WTC11 (cell line): ENCODE measurements at regions not wholly inside any gene's neighbourhood (a gene's known extent, or its start where the extent isn't known, plus 50 kb on each side); places are given as distances from the start of the nearest gene placed in this dataset.

Experiments
- TEAD4 ChIP-seq: sonication (generic); formaldehyde crosslinking; IDR thresholded peaks from 2 replicates; pipeline ENCODE4 v1.8.0; 2022; ENCODE audit warnings: mild to moderate bottlenecking, missing genetic modification reagents
- TP53 ChIP-seq: sonication (generic); formaldehyde crosslinking; IDR thresholded peaks from 2 replicates; pipeline ENCODE4 v1.8.1; 2023; ENCODE audit warnings: mild to moderate bottlenecking, missing genetic modification reagents
- ZNF121 ChIP-seq: sonication (generic); formaldehyde crosslinking; IDR thresholded peaks from 2 replicates; pipeline ENCODE4 v1.8.0; 2023; ENCODE audit warnings: missing genetic modification reagents
- ZNF138 ChIP-seq: sonication (generic); formaldehyde crosslinking; conservative IDR thresholded peaks from 2 replicates; pipeline ENCODE4 v1.8.1; 2022; ENCODE audit warnings: mild to moderate bottlenecking, moderate library complexity, missing genetic modification reagents
- ZNF232 ChIP-seq: sonication (generic); formaldehyde crosslinking; IDR thresholded peaks from 2 replicates; pipeline ENCODE4 v1.8.0; 2022; ENCODE audit warnings: mild to moderate bottlenecking, missing genetic modification reagents
- ZNF317 ChIP-seq: sonication (generic); formaldehyde crosslinking; IDR thresholded peaks from 2 replicates; pipeline ENCODE4 v1.8.1; 2023; ENCODE audit warnings: low read depth, mild to moderate bottlenecking, moderate library complexity, missing genetic modification reagents, borderline replicate concordance
- ZNF416 ChIP-seq: fragments of 250-450 bp; sonication (Bioruptor Pico); IDR thresholded peaks from 2 replicates; pipeline ENCODE4 v1.9.0; 2021; ENCODE audit warnings: mild to moderate bottlenecking, inconsistent platforms
- TF ChIP-seq, protein P1 (sequence below): sonication (generic); formaldehyde crosslinking; IDR thresholded peaks from 2 replicates; pipeline ENCODE4 v1.8.1; 2022; ENCODE audit warnings: missing genetic modification reagents, borderline replicate concordance
- TF ChIP-seq, protein P2 (sequence below): fragments of 250-450 bp; sonication (Bioruptor Pico); IDR thresholded peaks from 2 replicates; pipeline ENCODE4 v1.8.0; 2021; ENCODE audit warnings: mild to moderate bottlenecking
- TF ChIP-seq, protein P3 (sequence below): fragments of 200-600 bp; IDR thresholded peaks from 2 replicates; pipeline ENCODE4 v1.8.0; 2022; ENCODE audit warnings: antibody characterized with exemption

DNA sequence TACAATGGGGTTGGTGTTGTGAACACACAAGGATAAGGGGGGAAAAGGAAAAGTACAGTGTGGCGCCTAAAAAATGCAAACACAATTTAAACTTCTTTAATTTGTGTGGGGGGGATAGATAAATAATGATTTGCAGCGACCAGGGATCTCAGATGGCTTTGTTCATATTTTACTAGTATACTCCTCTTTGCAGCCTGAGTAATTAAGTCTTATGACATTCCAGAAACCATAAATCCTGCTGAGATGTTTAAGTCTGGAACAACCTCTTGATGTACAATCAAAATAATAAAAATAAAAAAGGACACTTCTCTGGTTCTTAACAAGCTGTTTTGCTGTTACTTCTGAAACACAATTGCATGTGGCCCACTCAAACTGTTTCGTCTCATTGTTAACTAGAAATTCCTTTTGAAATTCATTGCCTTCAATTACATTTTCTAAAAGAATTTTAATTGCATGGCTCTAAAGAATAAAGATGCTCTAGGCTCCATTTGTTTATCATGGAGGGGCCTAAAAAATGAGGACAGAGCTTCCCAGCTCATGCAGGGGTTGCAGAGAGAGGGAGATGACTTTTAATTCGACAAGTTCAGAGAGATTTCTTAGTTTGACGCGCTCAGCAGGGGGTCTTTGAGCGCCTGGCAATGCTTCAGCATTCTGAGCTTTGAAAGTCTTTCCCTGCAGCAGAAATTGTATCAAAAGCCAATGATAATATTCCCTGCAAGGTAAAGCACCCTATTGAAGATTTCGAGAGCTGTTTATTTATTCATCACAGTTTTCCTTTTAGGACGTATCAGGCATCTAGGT is 892.4 kb upstream of the TENM3 start:
- TF ChIP-seq ZNF121 = no peak
- TF ChIP-seq TP53 = no peak
- TF ChIP-seq, protein P1, sequence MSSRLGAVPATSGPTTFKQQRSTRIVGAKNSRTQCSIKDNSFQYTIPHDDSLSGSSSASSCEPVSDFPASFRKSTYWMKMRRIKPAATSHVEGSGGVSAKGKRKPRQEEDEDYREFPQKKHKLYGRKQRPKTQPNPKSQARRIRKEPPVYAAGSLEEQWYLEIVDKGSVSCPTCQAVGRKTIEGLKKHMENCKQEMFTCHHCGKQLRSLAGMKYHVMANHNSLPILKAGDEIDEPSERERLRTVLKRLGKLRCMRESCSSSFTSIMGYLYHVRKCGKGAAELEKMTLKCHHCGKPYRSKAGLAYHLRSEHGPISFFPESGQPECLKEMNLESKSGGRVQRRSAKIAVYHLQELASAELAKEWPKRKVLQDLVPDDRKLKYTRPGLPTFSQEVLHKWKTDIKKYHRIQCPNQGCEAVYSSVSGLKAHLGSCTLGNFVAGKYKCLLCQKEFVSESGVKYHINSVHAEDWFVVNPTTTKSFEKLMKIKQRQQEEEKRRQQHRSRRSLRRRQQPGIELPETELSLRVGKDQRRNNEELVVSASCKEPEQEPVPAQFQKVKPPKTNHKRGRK (CRISPR knock-in tag) = no peak
- TF ChIP-seq, protein P2, sequence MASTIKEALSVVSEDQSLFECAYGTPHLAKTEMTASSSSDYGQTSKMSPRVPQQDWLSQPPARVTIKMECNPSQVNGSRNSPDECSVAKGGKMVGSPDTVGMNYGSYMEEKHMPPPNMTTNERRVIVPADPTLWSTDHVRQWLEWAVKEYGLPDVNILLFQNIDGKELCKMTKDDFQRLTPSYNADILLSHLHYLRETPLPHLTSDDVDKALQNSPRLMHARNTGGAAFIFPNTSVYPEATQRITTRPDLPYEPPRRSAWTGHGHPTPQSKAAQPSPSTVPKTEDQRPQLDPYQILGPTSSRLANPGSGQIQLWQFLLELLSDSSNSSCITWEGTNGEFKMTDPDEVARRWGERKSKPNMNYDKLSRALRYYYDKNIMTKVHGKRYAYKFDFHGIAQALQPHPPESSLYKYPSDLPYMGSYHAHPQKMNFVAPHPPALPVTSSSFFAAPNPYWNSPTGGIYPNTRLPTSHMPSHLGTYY (CRISPR knock-in tag) = no peak
- TF ChIP-seq ZNF232 (CRISPR knock-in tag) = no peak
- TF ChIP-seq ZNF317 (CRISPR knock-in tag) = no peak
- TF ChIP-seq ZNF416 (CRISPR knock-in tag) = no peak
- TF ChIP-seq ZNF138 (CRISPR knock-in tag) = no peak
- TF ChIP-seq, protein P3, sequence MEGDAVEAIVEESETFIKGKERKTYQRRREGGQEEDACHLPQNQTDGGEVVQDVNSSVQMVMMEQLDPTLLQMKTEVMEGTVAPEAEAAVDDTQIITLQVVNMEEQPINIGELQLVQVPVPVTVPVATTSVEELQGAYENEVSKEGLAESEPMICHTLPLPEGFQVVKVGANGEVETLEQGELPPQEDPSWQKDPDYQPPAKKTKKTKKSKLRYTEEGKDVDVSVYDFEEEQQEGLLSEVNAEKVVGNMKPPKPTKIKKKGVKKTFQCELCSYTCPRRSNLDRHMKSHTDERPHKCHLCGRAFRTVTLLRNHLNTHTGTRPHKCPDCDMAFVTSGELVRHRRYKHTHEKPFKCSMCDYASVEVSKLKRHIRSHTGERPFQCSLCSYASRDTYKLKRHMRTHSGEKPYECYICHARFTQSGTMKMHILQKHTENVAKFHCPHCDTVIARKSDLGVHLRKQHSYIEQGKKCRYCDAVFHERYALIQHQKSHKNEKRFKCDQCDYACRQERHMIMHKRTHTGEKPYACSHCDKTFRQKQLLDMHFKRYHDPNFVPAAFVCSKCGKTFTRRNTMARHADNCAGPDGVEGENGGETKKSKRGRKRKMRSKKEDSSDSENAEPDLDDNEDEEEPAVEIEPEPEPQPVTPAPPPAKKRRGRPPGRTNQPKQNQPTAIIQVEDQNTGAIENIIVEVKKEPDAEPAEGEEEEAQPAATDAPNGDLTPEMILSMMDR = no peak
- TF ChIP-seq TEAD4 = no peak
